Endothelial cell (in vitro differentiated cells): ENCODE measurements at regions not wholly inside any gene's neighbourhood (a gene's known extent, or its start where the extent isn't known, plus 50 kb on each side); places are given as distances from the start of the nearest gene placed in this dataset.

Source experiments
- DNase-seq: peaks from one replicate; pipeline ENCODE4 v3.0.0; 2021; ENCODE audit warnings: low spot score
- H3K27ac Mint-ChIP-seq: one replicate; pipeline ENCODE4 v1.8.0; 2021; ENCODE audit warnings: mixed read lengths, inconsistent platforms; ENCODE audit not compliant: unreplicated experiment
- H3K27me3 Mint-ChIP-seq: one replicate; pipeline ENCODE4 v1.8.0; 2021; ENCODE audit warnings: mild to moderate bottlenecking, moderate library complexity, mixed read lengths, inconsistent platforms; ENCODE audit not compliant: unreplicated experiment
- H3K36me3 Mint-ChIP-seq: one replicate; pipeline ENCODE4 v1.8.0; 2021; ENCODE audit warnings: mild to moderate bottlenecking, low read depth, mixed read lengths, inconsistent platforms; ENCODE audit not compliant: unreplicated experiment
- H3K4me1 Mint-ChIP-seq: one replicate; pipeline ENCODE4 v1.8.0; 2021; ENCODE audit warnings: mild to moderate bottlenecking, mixed read lengths, inconsistent platforms; ENCODE audit not compliant: unreplicated experiment
- H3K4me3 Mint-ChIP-seq: one replicate; pipeline ENCODE4 v1.8.0; 2021; ENCODE audit warnings: mild to moderate bottlenecking, mixed read lengths, inconsistent platforms; ENCODE audit not compliant: unreplicated experiment
- H3K9me3 Mint-ChIP-seq: one replicate; pipeline ENCODE4 v1.8.0; 2021; ENCODE audit warnings: mixed read lengths, inconsistent platforms; ENCODE audit not compliant: unreplicated experiment
- CTCF ChIP-seq: fragments of 200-600 bp; sonication (generic); IDR thresholded peaks from one replicate; pipeline ENCODE4 v1.5.0; 2021; ENCODE audit warnings: antibody characterized with exemption; ENCODE audit not compliant: unreplicated experiment

- H3K36me3 Mint-ChIP-seq = no peaks in the 10 kb centered on the region
- DNase-seq = no peak
- no peak overlapping the region for H3K4me3 Mint-ChIP-seq
- no peak for TF ChIP-seq CTCF
- no peaks in the 10 kb centered on the region for H3K9me3 Mint-ChIP-seq
- H3K4me1 Mint-ChIP-seq = no peaks in the 10 kb centered on the region
- no peaks in the 10 kb centered on the region for H3K27me3 Mint-ChIP-seq
- H3K27ac Mint-ChIP-seq = no peak overlapping the region
These were observed 288.3 kb upstream of the CLINT1 start for GRCh38 chr5:158147227-158147626.

- DNase-seq = no peak
- no peaks in the 10 kb centered on the region for H3K36me3 Mint-ChIP-seq
- H3K27me3 Mint-ChIP-seq = no peaks in the 10 kb centered on the region
- TF ChIP-seq CTCF = no peak
- H3K4me3 Mint-ChIP-seq = no peak overlapping the region
- no peaks in the 10 kb centered on the region for H3K9me3 Mint-ChIP-seq
- no peaks in the 10 kb centered on the region for H3K4me1 Mint-ChIP-seq
- no peak overlapping the region for H3K27ac Mint-ChIP-seq
These were observed 286.9 kb upstream of the CLINT1 start for GRCh38 chr5:158145827-158146226.

- no peaks in the 10 kb centered on the region for H3K36me3 Mint-ChIP-seq
- peaks cover 2% of the 10 kb centered on the region for H3K27me3 Mint-ChIP-seq
- no peaks in the 10 kb centered on the region for H3K4me1 Mint-ChIP-seq
- H3K9me3 Mint-ChIP-seq = no peaks in the 10 kb centered on the region
- no peak overlapping the region for H3K4me3 Mint-ChIP-seq
- no peak overlapping the region for H3K27ac Mint-ChIP-seq
- DNase-seq = no peak
- no peak for TF ChIP-seq CTCF
These were observed 284.1 kb upstream of the CLINT1 start for GRCh38 chr5:158143081-158143480.

- H3K4me1 Mint-ChIP-seq = no peaks in the 10 kb centered on the region
- no peak overlapping the region for H3K4me3 Mint-ChIP-seq
- H3K36me3 Mint-ChIP-seq = no peaks in the 10 kb centered on the region
- no peaks in the 10 kb centered on the region for H3K9me3 Mint-ChIP-seq
- no peak overlapping the region for H3K27ac Mint-ChIP-seq
- peaks cover 2% of the 10 kb centered on the region for H3K27me3 Mint-ChIP-seq
- DNase-seq = no peak
- no peak for TF ChIP-seq CTCF
These were observed 283.2 kb upstream of the CLINT1 start for GRCh38 chr5:158142156-158142555.

GRCh38 chr5:158140120-158140731 is 281.3 kb upstream of the CLINT1 start:
- H3K36me3 Mint-ChIP-seq = no peaks in the 10 kb centered on the region
- TF ChIP-seq CTCF = no peak
- H3K9me3 Mint-ChIP-seq = no peaks in the 10 kb centered on the region
- H3K27ac Mint-ChIP-seq = no peak overlapping the region
- DNase-seq = no peak
- no peak overlapping the region for H3K4me3 Mint-ChIP-seq
- H3K4me1 Mint-ChIP-seq = no peaks in the 10 kb centered on the region
- H3K27me3 Mint-ChIP-seq = peaks cover 2% of the 10 kb centered on the region
